Naive thymus-derived CD8-positive, alpha-beta T cell (primary cell): ENCODE measurements at regions not wholly inside any gene's neighbourhood (a gene's known extent, or its start where the extent isn't known, plus 50 kb on each side); places are given as distances from the start of the nearest gene placed in this dataset.

ENCODE experiments used
- ATAC-seq, 2 donors: fragments of 150-1000 bp; cut with Tn5 transposase in 1 of 2; sonication (Bioruptor Pico), chemical (Tn5 transposase) in 1 of 2; 1 replicate in 1 of 2; 2 replicates in 1 of 2; pipeline ENCODE4 v1.10.0; 2021; ENCODE audit warnings: mild to moderate bottlenecking in 2 of 2, moderate library complexity in 2 of 2
- POLR2A ChIA-PET: fragments of 350-600 bp; sonication (Branson Sonifier 250); formaldehyde crosslinking; loops from one replicate; lab custom pipeline; 2021; ENCODE audit warnings: antibody characterized with exemption; lab: Charles Lee
- DNase-seq, 10 donors: peaks; one replicate each; pipeline versions ENCODE4 v3.0.0 to v3.0.0-alpha.2; 2020 to 2022
- H3K27ac Mint-ChIP-seq, 10 donors: one replicate each; pipeline ENCODE4 v1.8.0; 2020 to 2022; ENCODE audit warnings: mild to moderate bottlenecking in 10 of 10, mixed read lengths in 10 of 10, moderate library complexity in 4 of 10, inconsistent platforms in 1 of 10
- H3K27me3 Mint-ChIP-seq, 5 donors: one replicate each; pipeline ENCODE4 v1.8.0; 2021 to 2022; ENCODE audit warnings: mixed read lengths in 5 of 5
- H3K36me3 Mint-ChIP-seq, 3 donors: one replicate each; pipeline ENCODE4 v1.8.0; 2020 to 2022; ENCODE audit warnings: mixed read lengths in 3 of 3, mild to moderate bottlenecking in 2 of 3, inconsistent platforms in 1 of 3
- H3K4me1 Mint-ChIP-seq, 4 donors: one replicate each; pipeline ENCODE4 v1.8.0; 2021 to 2022; ENCODE audit warnings: mixed read lengths in 4 of 4
- H3K4me3 Mint-ChIP-seq, 10 donors: one replicate each; pipeline ENCODE4 v1.8.0; 2020 to 2022; ENCODE audit warnings: mild to moderate bottlenecking in 10 of 10, mixed read lengths in 10 of 10, moderate library complexity in 6 of 10, inconsistent platforms in 1 of 10
- H3K9me3 Mint-ChIP-seq, 9 donors: one replicate each; pipeline ENCODE4 v1.8.0; 2020 to 2022; ENCODE audit warnings: mixed read lengths in 9 of 9, mild to moderate bottlenecking in 3 of 9, inconsistent platforms in 1 of 9, moderate library complexity in 1 of 9

- Mint-ChIP-seq H3K27ac (no peak overlapping the region), H3K4me1 (peaks cover 0 to 2% (median 0%) of the 10 kb centered on the region in 4 donors), H3K27me3 (peaks cover 7 to 31% (median 18%) of the 10 kb centered on the region in 5 donors), H3K36me3 (peaks cover 0 to 58% (median 12%) of the 10 kb centered on the region in 3 donors), H3K9me3 (peaks cover 13 to 78% (median 37%) of the 10 kb centered on the region in 9 donors), H3K4me3 (no peak overlapping the region)
- no peak for ATAC-seq
- POLR2A ChIA-PET, result no interaction called here
- DNase-seq, result no peak
These were observed 51.8 kb downstream of the ASCL4 start for GRCh38 chr12:107826276-107826675.

- H3K27me3 Mint-ChIP-seq, result peaks cover 12 to 27% (median 22%) of the 10 kb centered on the region in 5 donors
- H3K4me1 Mint-ChIP-seq, result no peaks in the 10 kb centered on the region
- H3K36me3 Mint-ChIP-seq, result peaks cover 0 to 47% (median 9%) of the 10 kb centered on the region in 3 donors
- H3K9me3 Mint-ChIP-seq, result peaks cover 13 to 65% (median 38%) of the 10 kb centered on the region in 9 donors
- no peak for ATAC-seq
- POLR2A ChIA-PET, result no interaction called here
- no peak for DNase-seq
- no peak overlapping the region for H3K27ac Mint-ChIP-seq
- H3K4me3 Mint-ChIP-seq, result no peak overlapping the region
These were observed 54.8 kb downstream of the ASCL4 start for GRCh38 chr12:107829271-107829670.

GRCh38 chr12:107832441-107832840 is 57.9 kb downstream of the ASCL4 start:
- H3K4me1 Mint-ChIP-seq, result no peaks in the 10 kb centered on the region
- ATAC-seq, result no peak
- H3K9me3 Mint-ChIP-seq, result peaks cover 6 to 34% (median 14%) of the 10 kb centered on the region in 9 donors
- peaks cover 0 to 18% (median 2%) of the 10 kb centered on the region in 3 donors for H3K36me3 Mint-ChIP-seq
- no peak overlapping the region for H3K4me3 Mint-ChIP-seq
- DNase-seq, result no peak
- peaks cover 14 to 44% (median 32%) of the 10 kb centered on the region in 5 donors for H3K27me3 Mint-ChIP-seq
- POLR2A ChIA-PET, result no interaction called here
- H3K27ac Mint-ChIP-seq, result no peak overlapping the region

- H3K27me3 Mint-ChIP-seq, result peaks cover 12 to 37% (median 32%) of the 10 kb centered on the region in 5 donors
- POLR2A ChIA-PET, result no interaction called here
These were observed 65.7 kb downstream of the ASCL4 start for GRCh38 chr12:107840186-107840585.

GRCh38 chr12:107843351-107844311 is 69.1 kb downstream of the ASCL4 start:
- DNase-seq (no peak), ATAC-seq (no peak)
- peak overlapping the region in 5 of 10 donors; percentile 6 to 65 (median 38) for H3K4me3 Mint-ChIP-seq
- no peaks in the 10 kb centered on the region for H3K36me3 Mint-ChIP-seq
- H3K9me3 Mint-ChIP-seq, result no peaks in the 10 kb centered on the region
- peaks cover 2 to 6% (median 4%) of the 10 kb centered on the region in 4 donors for H3K4me1 Mint-ChIP-seq
- H3K27ac Mint-ChIP-seq, result no peak overlapping the region
- POLR2A ChIA-PET, result interaction anchor here (0.6 kb wide), 1 partner anchor 70 kb away, joined by 3 read pairs; no protein-coding TSS in a partner anchor
- H3K27me3 Mint-ChIP-seq, result peaks cover 26 to 49% (median 46%) of the 10 kb centered on the region in 5 donors

More at GRCh38 chr12:107840186-107840585, 65.7 kb downstream of the ASCL4 start:
- DNase-seq, result no peak
- no peak overlapping the region for H3K27ac Mint-ChIP-seq
- ATAC-seq, result no peak
- peaks cover 2 to 6% (median 4%) of the 10 kb centered on the region in 4 donors for H3K4me1 Mint-ChIP-seq
- no peak overlapping the region for H3K4me3 Mint-ChIP-seq
- H3K9me3 Mint-ChIP-seq, result no peaks in the 10 kb centered on the region
- H3K36me3 Mint-ChIP-seq, result no peaks in the 10 kb centered on the region

GRCh38 chr12:107844312-107844921 is 69.9 kb downstream of the ASCL4 start:
- peaks cover 2 to 6% (median 4%) of the 10 kb centered on the region in 4 donors for H3K4me1 Mint-ChIP-seq
- no peaks in the 10 kb centered on the region for H3K9me3 Mint-ChIP-seq
- POLR2A ChIA-PET, result interaction anchor here (0.6 kb wide), 1 partner anchor 71 kb away, joined by 3 read pairs; no protein-coding TSS in a partner anchor

GRCh38 chr12:107845226-107845979 is 70.9 kb downstream of the ASCL4 start:
- peaks cover 2 to 6% (median 4%) of the 10 kb centered on the region in 4 donors for H3K4me1 Mint-ChIP-seq
- H3K9me3 Mint-ChIP-seq, result no peaks in the 10 kb centered on the region
- POLR2A ChIA-PET, result no interaction called here
- DNase-seq (no peak), ATAC-seq (no peak)
- H3K27me3 Mint-ChIP-seq, result peaks cover 35 to 59% (median 51%) of the 10 kb centered on the region in 5 donors
- H3K27ac Mint-ChIP-seq, result no peak overlapping the region
- no peak overlapping the region for H3K4me3 Mint-ChIP-seq
- no peaks in the 10 kb centered on the region for H3K36me3 Mint-ChIP-seq

More at GRCh38 chr12:107844312-107844921, 69.9 kb downstream of the ASCL4 start:
- Mint-ChIP-seq H3K27me3 (peaks cover 31 to 57% (median 48%) of the 10 kb centered on the region in 5 donors), H3K36me3 (no peaks in the 10 kb centered on the region), H3K4me3 (peak overlapping the region in 3 of 10 donors; percentile 20 to 38 (median 33)), H3K27ac (no peak overlapping the region)
- no peak for ATAC-seq
- no peak for DNase-seq

- Mint-ChIP-seq H3K36me3 (no peaks in the 10 kb centered on the region), H3K9me3 (no peaks in the 10 kb centered on the region), H3K4me1 (peaks cover 2 to 6% (median 4%) of the 10 kb centered on the region in 4 donors), H3K27ac (no peak overlapping the region), H3K4me3 (no peak overlapping the region), H3K27me3 (peaks cover 30 to 57% (median 48%) of the 10 kb centered on the region in 5 donors)
- DNase-seq (no peak), ATAC-seq (no peak)
- POLR2A ChIA-PET, result no interaction called here
These were observed 71.6 kb downstream of the ASCL4 start for GRCh38 chr12:107845980-107846659.

GRCh38 chr12:107847430-107847829 is 72.9 kb downstream of the ASCL4 start:
- no peaks in the 10 kb centered on the region for H3K9me3 Mint-ChIP-seq
- peaks cover 30 to 65% (median 48%) of the 10 kb centered on the region in 5 donors for H3K27me3 Mint-ChIP-seq
- no peak overlapping the region for H3K27ac Mint-ChIP-seq
- ATAC-seq, result no peak
- DNase-seq, result no peak
- no peaks in the 10 kb centered on the region for H3K36me3 Mint-ChIP-seq
- H3K4me3 Mint-ChIP-seq, result no peak overlapping the region
- peaks cover 2 to 6% (median 4%) of the 10 kb centered on the region in 4 donors for H3K4me1 Mint-ChIP-seq
- POLR2A ChIA-PET, result interaction anchor here (0.5 kb wide), 1 partner anchor 822 kb away, joined by 3 read pairs; no protein-coding TSS in a partner anchor

- no peaks in the 10 kb centered on the region for H3K36me3 Mint-ChIP-seq
- peaks cover 2 to 6% (median 4%) of the 10 kb centered on the region in 4 donors for H3K4me1 Mint-ChIP-seq
- ATAC-seq (no peak), DNase-seq (no peak)
- POLR2A ChIA-PET, result interaction anchor here (0.5 kb wide), 1 partner anchor 821 kb away, joined by 3 read pairs; no protein-coding TSS in a partner anchor
- peak overlapping the region in 1 of 10 donors; percentile 19 for H3K27ac Mint-ChIP-seq
- peaks cover 30 to 65% (median 46%) of the 10 kb centered on the region in 5 donors for H3K27me3 Mint-ChIP-seq
- no peak overlapping the region for H3K4me3 Mint-ChIP-seq
- no peaks in the 10 kb centered on the region for H3K9me3 Mint-ChIP-seq
These were observed 73.3 kb downstream of the ASCL4 start for GRCh38 chr12:107847830-107848229.

- H3K9me3 Mint-ChIP-seq, result no peaks in the 10 kb centered on the region
- no peak overlapping the region for H3K27ac Mint-ChIP-seq
- H3K27me3 Mint-ChIP-seq, result peaks cover 15 to 47% (median 29%) of the 10 kb centered on the region in 5 donors
- ATAC-seq, result no peak
- no peak for DNase-seq
- no peaks in the 10 kb centered on the region for H3K36me3 Mint-ChIP-seq
- POLR2A ChIA-PET, result no interaction called here
- H3K4me1 Mint-ChIP-seq, result no peaks in the 10 kb centered on the region
- H3K4me3 Mint-ChIP-seq, result no peak overlapping the region
These were observed 79.0 kb downstream of the ASCL4 start for GRCh38 chr12:107853479-107853878.
